SK-MEL-5 (cell line): ENCODE measurements at regions not wholly inside any gene's neighbourhood (a gene's known extent, or its start where the extent isn't known, plus 50 kb on each side); places are given as distances from the start of the nearest gene placed in this dataset.

ENCODE experiments used
- DNase-seq: peaks from one replicate; pipeline ENCODE4 v3.0.0-alpha.2; 2016; ENCODE audit warnings: low read depth, low spot score
- in situ Hi-C: cut with HindIII; loops from 2 replicates; pipeline ENCODE4 v1.10.0; 2016; ENCODE audit warnings: low sequenced_read_pairs, high pct_unique_total_duplicates, low pct_unique_long_range_greater_than_20kb

DNA sequence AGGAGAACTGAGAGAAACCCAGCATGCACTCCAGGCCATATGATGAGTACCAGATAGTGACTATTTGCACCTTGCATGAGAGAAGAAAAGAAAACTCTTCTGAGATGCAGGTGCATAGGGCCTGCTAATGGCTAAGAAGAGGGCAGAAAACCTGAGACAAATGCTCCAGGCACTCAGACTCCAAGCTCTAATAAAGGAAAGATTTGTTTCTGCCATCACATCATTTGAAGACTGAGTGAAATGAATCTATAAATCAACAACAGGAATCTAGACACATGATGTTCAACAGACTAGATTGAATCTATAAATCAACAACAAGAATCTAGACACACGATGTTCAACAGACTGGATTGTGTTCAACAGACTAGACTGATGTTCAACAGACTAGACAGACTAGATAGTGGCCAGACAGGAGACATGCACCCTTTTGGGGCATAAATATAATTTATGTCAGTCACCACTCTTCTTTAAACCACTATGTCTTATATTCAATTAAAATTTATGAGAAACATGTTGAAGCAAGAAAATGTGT lies 482.7 kb upstream of the UBE2E3 start:
- in situ Hi-C loops, result no loop called here
- no peak for DNase-seq

DNA sequence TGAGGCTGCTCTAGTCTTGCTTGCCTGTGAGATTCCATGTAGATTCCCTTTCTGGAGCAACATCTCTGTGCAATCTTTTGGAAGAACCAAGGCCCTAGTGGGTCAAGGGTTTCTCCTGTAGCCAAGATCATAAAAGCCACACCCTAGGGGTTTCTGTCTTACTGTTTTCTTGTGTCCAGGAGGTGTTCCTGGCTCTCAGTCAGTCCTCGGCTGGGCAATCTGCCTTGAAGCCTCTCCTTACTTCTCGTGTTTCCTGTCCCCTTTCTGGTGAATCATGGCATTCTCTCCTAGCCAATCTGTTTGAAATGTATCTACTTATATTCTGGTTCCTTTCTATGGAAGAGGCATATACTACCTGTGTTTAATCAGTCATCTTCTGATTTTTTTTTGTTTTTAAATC lies 484.8 kb upstream of the UBE2E3 start:
- no peak for DNase-seq
- in situ Hi-C loops, result no loop called here

DNA sequence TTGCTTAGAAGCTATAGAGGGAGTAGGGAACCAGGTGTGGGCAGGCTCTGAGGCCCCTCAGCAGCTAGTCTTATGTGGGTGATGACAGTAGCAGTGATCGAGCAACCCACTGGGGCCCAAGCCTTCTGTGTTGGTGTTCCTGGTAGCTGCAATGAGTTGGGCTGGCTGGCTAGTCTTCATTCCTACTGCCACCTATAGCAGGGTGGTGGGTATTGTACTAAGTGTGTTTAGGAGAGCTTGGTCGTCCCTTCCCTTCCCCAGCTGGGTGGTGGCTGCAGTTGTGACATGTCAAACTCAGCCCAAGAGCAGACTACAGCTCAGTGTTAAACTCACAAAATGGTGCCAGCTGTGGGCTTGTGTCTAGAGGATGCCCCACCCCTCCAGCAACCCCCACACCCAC lies 486.1 kb upstream of the UBE2E3 start:
- DNase-seq, result peak; percentile 7
- in situ Hi-C loops, result no loop called here

DNA sequence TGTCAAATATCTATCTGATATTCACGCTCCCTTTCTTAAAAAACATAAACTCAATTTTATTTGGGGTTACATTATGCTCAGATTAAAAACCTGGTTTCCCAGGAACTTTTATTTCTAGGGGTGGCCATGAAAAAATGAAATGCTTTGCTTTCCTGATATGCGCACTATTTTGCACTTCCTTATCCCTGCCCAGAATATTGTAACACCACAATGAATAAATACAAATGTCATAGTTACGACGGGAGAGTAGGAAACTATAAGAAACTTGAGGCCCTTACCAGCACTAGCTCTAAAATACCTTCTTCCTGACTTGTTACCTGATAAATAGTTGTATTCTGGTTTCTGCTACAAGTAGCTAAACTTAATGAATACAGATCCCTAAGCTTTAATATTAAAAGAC lies 475.6 kb upstream of the CWC22 start:
- DNase-seq, result no peak
- in situ Hi-C loops, result no loop called here

- in situ Hi-C loops, result no loop called here
Observed at GRCh38 chr2:180481998-180482397, 474.9 kb upstream of the CWC22 start.

DNA sequence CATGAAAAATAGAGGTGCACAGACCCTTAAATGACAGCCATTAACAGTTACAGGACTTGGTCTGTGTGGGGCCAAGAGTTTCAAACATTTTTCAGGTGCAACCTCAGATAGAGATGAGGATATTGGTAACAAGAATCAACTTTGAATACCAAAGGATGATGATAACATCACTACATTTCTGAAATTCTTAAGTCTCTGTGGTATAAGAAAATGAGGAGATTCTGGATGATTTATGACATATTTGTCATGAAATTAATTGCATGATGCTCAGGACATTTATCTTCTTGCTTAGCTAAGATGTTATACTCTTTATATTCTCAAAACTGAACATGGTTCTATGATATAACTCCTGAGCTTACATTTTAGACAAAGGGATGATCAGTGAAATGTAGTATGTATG lies 471.8 kb upstream of the CWC22 start:
- in situ Hi-C loops, result no loop called here
- DNase-seq, result no peak

More at GRCh38 chr2:180481998-180482397, 474.9 kb upstream of the CWC22 start:
- DNase-seq, result no peak

- in situ Hi-C loops, result no loop called here
- DNase-seq, result no peak
Observed at GRCh38 chr2:180474716-180475115, 467.6 kb upstream of the CWC22 start.

GRCh38 chr2:180473456-180473855 lies 466.4 kb upstream of the CWC22 start:
- in situ Hi-C loops, result no loop called here
- DNase-seq, result no peak

- in situ Hi-C loops, result no loop called here
- DNase-seq, result no peak
Observed at GRCh38 chr2:180472133-180472532, 465.0 kb upstream of the CWC22 start.

DNA sequence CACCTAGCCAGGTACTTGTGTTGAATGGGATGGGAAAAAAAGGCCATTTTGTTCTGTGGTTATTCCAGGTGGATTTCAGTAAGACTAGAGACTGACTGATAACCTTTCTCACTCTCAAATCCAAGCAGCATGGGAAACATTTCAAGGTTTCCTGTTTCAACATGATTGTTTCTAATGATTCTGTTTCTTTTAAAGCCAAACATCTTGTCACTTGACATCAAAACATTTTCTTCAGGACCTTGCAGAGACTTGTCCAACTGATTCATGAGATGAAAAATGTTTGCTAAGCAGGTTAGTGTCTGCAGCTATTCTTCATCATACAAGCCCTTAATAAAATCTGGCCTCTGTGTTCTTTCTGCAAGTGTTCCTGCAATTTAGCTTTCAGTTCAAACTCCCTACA lies 456.5 kb upstream of the CWC22 start:
- no peak for DNase-seq
- in situ Hi-C loops, result no loop called here

DNA sequence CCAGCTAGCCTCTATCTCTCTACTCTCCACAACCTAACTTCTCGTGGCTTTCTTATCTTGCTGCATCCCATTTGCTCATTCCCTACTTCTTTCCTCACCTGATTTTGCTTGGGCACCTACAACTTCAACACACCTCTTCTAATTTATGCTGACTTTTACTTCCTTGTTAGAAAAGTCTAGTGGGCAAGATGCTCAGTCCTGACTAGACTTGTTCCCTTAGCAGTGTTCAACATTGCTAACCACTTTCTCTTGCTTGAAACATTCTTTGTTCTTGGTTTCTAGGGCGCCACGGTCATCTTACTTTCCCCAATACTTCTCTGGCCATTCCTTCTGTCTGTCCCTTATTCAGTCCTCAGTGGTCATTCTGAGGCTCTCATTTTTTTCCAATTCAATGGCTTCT lies 454.7 kb upstream of the CWC22 start:
- in situ Hi-C loops, result no loop called here
- no peak for DNase-seq

DNA sequence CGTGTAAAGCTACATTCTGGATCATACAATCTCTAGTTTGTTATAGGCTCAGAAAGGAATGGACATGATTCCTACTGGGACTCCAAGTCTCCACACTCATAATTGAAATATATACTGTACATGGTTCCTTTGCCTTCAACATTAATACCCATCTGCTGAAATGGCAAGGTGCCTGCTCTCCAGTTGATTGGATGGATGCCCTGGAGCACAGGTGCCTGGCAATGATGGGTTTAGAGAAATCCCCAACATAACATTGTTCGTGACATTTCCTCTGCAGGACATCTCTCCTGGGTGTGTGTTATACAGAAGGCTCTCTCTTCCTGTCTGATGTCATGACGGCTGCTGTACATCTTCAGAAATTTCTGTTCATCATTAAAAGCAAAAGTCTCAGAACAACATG lies 449.7 kb upstream of the CWC22 start:
- no peak for DNase-seq
- in situ Hi-C loops, result no loop called here

GRCh38 chr2:180450841-180451240 lies 443.7 kb upstream of the CWC22 start:
- no peak for DNase-seq
- in situ Hi-C loops, result no loop called here

DNA sequence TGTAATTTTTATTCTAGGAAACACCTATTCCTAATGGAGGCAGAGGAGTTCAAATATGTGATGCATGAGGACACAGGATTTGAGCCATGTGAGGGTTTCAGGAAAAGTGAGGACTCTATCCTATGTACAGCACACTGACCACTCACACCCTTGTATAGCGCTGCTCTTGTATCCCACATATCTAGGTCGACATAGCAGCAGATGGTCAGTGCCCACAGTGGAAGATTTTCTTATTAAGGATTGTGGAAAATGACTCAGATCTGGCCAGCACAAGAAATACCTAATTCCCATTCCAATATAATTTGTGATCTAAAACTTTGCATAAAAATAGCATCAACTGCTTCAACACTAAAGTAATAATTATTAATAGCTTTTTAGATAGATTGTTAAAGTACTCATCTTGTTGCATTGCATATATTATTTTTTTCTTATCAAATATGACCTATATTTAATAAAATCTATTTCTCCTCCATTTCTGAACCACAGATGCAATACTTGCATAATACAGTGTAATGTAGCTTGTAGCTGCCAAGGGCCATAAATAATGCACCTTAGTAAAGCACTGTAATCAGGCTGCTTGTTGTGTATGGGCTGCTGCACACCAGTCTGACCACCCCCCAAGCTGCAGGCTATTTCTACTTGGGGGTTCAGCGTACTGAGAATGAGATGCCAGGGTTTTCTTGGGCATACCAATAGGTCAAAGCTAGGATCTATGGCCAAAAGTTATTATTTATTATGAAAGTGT lies 442.2 kb upstream of the CWC22 start:
- DNase-seq, result no peak
- in situ Hi-C loops, result no loop called here

- DNase-seq, result no peak
- in situ Hi-C loops, result no loop called here
Observed at GRCh38 chr2:180446492-180446891, 439.4 kb upstream of the CWC22 start.

DNA sequence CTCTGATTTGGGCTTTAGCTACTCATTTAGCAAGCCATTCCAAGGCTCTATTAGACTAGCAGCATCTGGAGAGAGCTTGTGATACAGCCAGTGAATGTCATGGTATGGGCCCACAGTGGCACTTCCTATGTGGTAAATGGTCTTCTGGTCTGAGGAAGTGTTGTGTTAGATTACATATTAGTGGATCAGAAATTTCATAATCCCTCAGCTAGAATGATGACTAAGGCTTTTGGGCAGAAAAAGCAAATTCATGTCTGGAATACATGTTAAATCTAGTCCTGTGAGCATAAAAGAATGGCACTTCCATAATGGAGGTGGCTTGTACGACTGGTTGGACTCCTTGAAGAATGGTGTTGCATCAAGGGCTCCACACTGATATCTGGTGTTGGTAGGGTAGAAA lies 436.8 kb upstream of the CWC22 start:
- in situ Hi-C loops, result no loop called here
- DNase-seq, result no peak

DNA sequence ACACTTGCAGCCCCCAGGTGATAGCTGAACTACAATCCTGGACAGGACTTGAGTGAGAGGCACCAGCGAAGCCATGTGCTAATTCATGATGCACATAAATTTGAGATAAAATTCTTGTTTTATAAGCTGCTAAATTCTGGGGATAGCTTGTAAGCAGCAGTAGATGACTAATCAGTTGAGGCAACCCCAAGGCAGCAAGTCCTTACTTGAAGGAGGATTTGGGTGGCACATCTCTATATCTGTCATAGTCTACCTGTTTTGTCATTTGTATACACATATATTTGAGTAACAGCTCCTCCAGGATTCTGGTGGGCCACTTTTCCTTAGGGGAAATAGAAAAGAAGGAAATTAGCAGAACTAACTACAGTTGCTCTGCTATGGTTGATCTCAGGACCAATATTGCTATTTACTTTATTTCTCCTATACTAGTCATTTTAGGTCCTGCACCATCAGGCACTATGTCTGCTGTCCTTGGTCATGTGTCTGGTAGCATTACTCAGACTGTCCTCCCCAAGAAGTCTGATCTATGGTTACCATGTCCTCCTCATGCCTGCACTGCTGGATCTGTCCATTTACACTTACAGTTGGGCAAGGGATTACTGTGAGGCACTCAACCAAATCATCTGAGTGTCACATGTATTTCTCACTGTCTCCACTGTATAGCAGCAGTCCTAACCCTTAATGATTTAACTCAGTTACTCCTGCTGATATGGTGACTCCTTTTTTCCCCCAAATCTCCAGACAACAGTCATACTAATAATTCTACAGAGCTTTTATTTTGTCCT lies 436.0 kb upstream of the CWC22 start:
- in situ Hi-C loops, result no loop called here
- DNase-seq, result peak; percentile 4

DNA sequence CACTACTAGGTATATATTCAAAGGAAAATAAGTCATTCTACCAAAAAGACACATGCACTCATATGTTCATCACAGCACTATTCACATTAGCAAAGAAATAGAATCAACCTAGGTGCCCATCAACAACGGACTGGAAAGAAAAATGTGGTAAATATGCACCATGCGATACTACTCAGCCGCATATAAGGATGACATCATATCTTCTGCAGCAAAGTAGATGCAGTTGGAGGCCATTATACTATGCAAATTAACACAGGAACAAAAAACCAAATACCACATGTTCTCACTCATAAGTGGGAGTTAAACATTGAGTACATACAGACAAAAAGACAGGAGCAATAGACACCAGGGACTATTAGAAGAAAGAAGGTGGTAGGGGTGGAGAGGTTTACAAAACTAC lies 412.1 kb upstream of the CWC22 start:
- no peak for DNase-seq
- in situ Hi-C loops, result no loop called here

DNA sequence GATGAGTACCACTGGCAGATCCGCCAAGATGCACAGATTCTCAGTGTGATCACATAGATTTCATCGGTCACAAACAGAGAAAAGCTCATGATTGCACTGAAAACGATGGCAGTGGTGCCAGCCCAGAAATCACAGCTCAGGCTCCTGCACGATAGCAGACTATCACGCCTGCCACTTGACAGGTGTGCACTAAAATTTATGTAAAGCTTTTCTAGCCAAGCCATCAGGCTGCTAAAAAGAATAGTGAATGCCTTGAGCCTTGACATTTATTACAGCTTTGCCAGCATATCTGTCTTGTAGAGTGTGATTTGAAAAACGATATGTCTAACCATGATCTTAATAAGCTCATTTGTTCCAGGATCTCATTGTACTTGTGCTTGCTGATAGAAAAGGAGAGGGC lies 409.5 kb upstream of the CWC22 start:
- in situ Hi-C loops, result no loop called here

More for the DNA sequence above, 409.5 kb upstream of the CWC22 start:
- no peak for DNase-seq
